K562 (cell line): ENCODE measurements at regions not wholly inside any gene's neighbourhood (a gene's known extent, or its start where the extent isn't known, plus 50 kb on each side); places are given as distances from the start of the nearest gene placed in this dataset.

Source experiments
- ATAC-seq: fragments of 200-7000 bp; cut with Tn5 transposase; 3 replicates; pipeline ENCODE4 v1.9.1; 2020; ENCODE audit warnings: moderate library complexity
- BruUV-seq: library from RNA; stranded (reverse); fragments of 400-500 nt; replicated peaks from 2 replicates; lab custom pipeline; 2021; lab: Mats Ljungman, UMichigan
- CTCF ChIA-PET: fragments of 300-600 bp; formaldehyde crosslinking; extraction: SDS; loops from one replicate; lab custom pipeline; 2021; ENCODE audit warnings: low intra/inter-chr PET ratio; lab: Yijun Ruan, JAX
- POLR2A ChIA-PET: fragments of 300-600, 350-650 bp; sonication (Branson Sonifier 250); formaldehyde crosslinking; extraction: SDS; loops from one replicate; lab custom pipeline; 2021; ENCODE audit warnings: antibody characterized with exemption, inconsistent platforms; lab: Yijun Ruan, JAX
- DNase-seq, 4 experiments: peaks; one replicate each; pipeline versions ENCODE4 v3.0.0 to v3.0.0-alpha.2; 2011 to 2018; ENCODE audit warnings: low spot score in 3 of 4, mixed read lengths in 3 of 4; ENCODE audit errors: extremely low read depth in 1 of 4
- FAIRE-seq: peaks from 2 replicates; lab custom pipeline; 2011; peaks lifted over from hg19 to GRCh38; lab: Jason Lieb, UNC
- H2AFZ ChIP-seq: 2 replicates; pipeline ENCODE4 v1.6.0; 2011; ENCODE audit warnings: low read depth, low read length, control low read depth, inconsistent platforms
- H3K27ac ChIP-seq: fragments of 200-600 bp; 3 replicates; pipeline ENCODE4 v1.8.0; 2011; ENCODE audit warnings: low read depth, mild to moderate bottlenecking, control low read depth, inconsistent platforms, low read length, moderate library complexity, mixed read lengths; ENCODE audit errors: extremely low read depth
- H3K27me3 ChIP-seq, 2 experiments: fragments of 300-600 bp in 1 of 2; 2 replicates in 1 of 2; 3 replicates in 1 of 2; pipeline versions ENCODE4 v1.6.0 to v1.8.0; 2011; ENCODE audit warnings: inconsistent platforms in 2 of 2, low read length in 2 of 2, mild to moderate bottlenecking in 1 of 2, mixed read lengths in 1 of 2, moderate library complexity in 1 of 2; ENCODE audit not compliant: control insufficient read depth in 2 of 2, insufficient read depth in 2 of 2
- H3K36me3 ChIP-seq: fragments of 300-600 bp; 3 replicates; pipeline ENCODE4 v1.8.0; 2011; ENCODE audit warnings: mild to moderate bottlenecking, low read length, inconsistent platforms; ENCODE audit not compliant: control insufficient read depth, insufficient read depth
- H3K4me1 ChIP-seq, 2 experiments: fragments of 200-600 bp in 1 of 2; replicated peaks in 1 of 2; 2 replicates in 1 of 2; 3 replicates in 1 of 2; pipeline versions ENCODE4 v1.5.1 to v1.8.0; 2011; ENCODE audit warnings: inconsistent platforms in 2 of 2, low read length in 2 of 2, mild to moderate bottlenecking in 1 of 2, mixed read lengths in 1 of 2, moderate library complexity in 1 of 2; ENCODE audit not compliant: control insufficient read depth in 2 of 2, insufficient read depth in 2 of 2
- H3K4me2 ChIP-seq: 2 replicates; pipeline ENCODE4 v1.6.1; 2011; ENCODE audit warnings: low read length, control low read depth, inconsistent platforms, mixed read lengths; ENCODE audit not compliant: insufficient read depth
- H3K4me3 ChIP-seq: fragments of 200-600 bp; sonication (generic), shearing (Covaris generic); 2 replicates; pipeline ENCODE4 v1.5.1; 2016; ENCODE audit warnings: control low read depth, inconsistent platforms
- H3K79me2 ChIP-seq: fragments of 200-600 bp; 3 replicates; pipeline ENCODE4 v1.8.0; 2011; ENCODE audit warnings: low read length, inconsistent platforms; ENCODE audit not compliant: control insufficient read depth, insufficient read depth
- H3K9ac ChIP-seq, 2 experiments: 2 replicates each; pipeline versions ENCODE4 v1.6.0 to v1.6.1; 2011; ENCODE audit warnings: low read depth in 2 of 2, low read length in 2 of 2, control low read depth in 1 of 2, inconsistent platforms in 1 of 2, mild to moderate bottlenecking in 1 of 2, mixed read lengths in 1 of 2; ENCODE audit not compliant: insufficient read depth in 1 of 2
- H3K9me1 ChIP-seq: one replicate; pipeline ENCODE4 v1.6.0; 2011; ENCODE audit warnings: inconsistent platforms, mild to moderate bottlenecking, low read length, moderate library complexity; ENCODE audit not compliant: control insufficient read depth, insufficient read depth
- H3K9me3 ChIP-seq: replicated peaks from 2 replicates; pipeline ENCODE4 v1.5.1; 2011; ENCODE audit warnings: low read depth, low read length, inconsistent platforms; ENCODE audit not compliant: control insufficient read depth, insufficient read depth
- H4K20me1 ChIP-seq: replicated peaks from 2 replicates; pipeline ENCODE4 v1.6.1; 2011; ENCODE audit warnings: low read length, inconsistent platforms, mixed read lengths; ENCODE audit not compliant: control insufficient read depth, insufficient read depth
- ARID1B ChIP-seq: fragments of 450-650 bp; IDR thresholded peaks from 2 replicates; pipeline ENCODE4 v1.6.1; 2016; ENCODE audit warnings: antibody characterized with exemption, mild to moderate bottlenecking, inconsistent platforms
- MECOM ChIP-seq: fragments of 250-450 bp; sonication (Bioruptor Pico); IDR thresholded peaks from 2 replicates; pipeline ENCODE4 v1.8.0; 2022; ENCODE audit warnings: inconsistent platforms
- SETDB1 ChIP-seq: IDR thresholded peaks from one replicate; pipeline ENCODE4 v1.6.1; 2012; ENCODE audit warnings: low read length, control low read depth, inconsistent platforms
- SUPT5H ChIP-seq: fragments of 450-650 bp; IDR thresholded peaks from 2 replicates; pipeline ENCODE4 v1.6.1; 2016
- ZKSCAN3 ChIP-seq: fragments of 250-450 bp; sonication (Bioruptor Pico); IDR thresholded peaks from 2 replicates; pipeline ENCODE4 v1.4.0; 2020
- ZNF77 ChIP-seq: fragments of 250-450 bp; sonication (Bioruptor Pico); IDR thresholded peaks from 2 replicates; pipeline ENCODE4 v1.5.0; 2020
- WGBS: fragments of 100-300 bp; shearing (Covaris generic); methylation state at CpG from one replicate; pipeline ENCODE4 v1.1.6; 2016; ENCODE audit warnings: low coverage, mixed read lengths; ENCODE audit not compliant: insufficient coverage; ENCODE audit errors: missing lambda C conversion rate; 5-methylcytosine and 5-hydroxymethylcytosine counted together
- in situ Hi-C: fragments of 300-500 bp; cut with MboI; formaldehyde crosslinking; loops from 4 replicates; pipeline ENCODE4 v1.15.0; 2018; ENCODE audit warnings: inconsistent platforms, mixed read lengths
- intact Hi-C: fragments of 100-400 bp; cut with micrococcal nuclease; formaldehyde crosslinking; loops from 2 replicates; pipeline ENCODE4 v1.14.2; 2022
- TF ChIP-seq, protein P1 (sequence below): sonication (generic); formaldehyde crosslinking; IDR thresholded peaks from 2 replicates; pipeline ENCODE4 v1.8.1; 2023; ENCODE audit warnings: mild to moderate bottlenecking, missing genetic modification reagents

DNA sequence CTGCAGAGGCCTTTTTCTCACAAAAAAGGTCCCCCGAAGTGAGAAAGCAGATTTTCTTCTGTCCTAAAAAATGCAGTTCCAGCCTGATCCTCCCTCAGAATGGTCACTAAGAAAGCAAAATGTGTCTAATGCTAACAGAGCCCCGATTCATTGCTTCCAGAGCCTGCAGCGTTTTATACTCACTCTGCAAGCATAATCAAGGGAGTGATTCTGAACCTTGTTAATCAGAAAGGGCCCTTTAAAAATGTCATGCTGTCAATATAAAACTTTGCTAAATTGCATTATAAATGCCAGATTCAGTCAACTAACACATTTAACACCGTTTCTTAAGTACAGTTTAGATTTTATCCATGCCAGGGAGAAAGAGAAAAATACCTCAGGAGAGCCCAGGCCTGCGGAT is 202.8 kb downstream of the CD83 start:
- no peak for TF ChIP-seq ZNF77 (CRISPR knock-in tag)
- no peak for TF ChIP-seq ARID1B
- TF ChIP-seq SETDB1 = no peak
- no peak for TF ChIP-seq SUPT5H
- TF ChIP-seq ZKSCAN3 (CRISPR knock-in tag) = no peak
- no peak for TF ChIP-seq MECOM (CRISPR knock-in tag)
- TF ChIP-seq, protein P1, sequence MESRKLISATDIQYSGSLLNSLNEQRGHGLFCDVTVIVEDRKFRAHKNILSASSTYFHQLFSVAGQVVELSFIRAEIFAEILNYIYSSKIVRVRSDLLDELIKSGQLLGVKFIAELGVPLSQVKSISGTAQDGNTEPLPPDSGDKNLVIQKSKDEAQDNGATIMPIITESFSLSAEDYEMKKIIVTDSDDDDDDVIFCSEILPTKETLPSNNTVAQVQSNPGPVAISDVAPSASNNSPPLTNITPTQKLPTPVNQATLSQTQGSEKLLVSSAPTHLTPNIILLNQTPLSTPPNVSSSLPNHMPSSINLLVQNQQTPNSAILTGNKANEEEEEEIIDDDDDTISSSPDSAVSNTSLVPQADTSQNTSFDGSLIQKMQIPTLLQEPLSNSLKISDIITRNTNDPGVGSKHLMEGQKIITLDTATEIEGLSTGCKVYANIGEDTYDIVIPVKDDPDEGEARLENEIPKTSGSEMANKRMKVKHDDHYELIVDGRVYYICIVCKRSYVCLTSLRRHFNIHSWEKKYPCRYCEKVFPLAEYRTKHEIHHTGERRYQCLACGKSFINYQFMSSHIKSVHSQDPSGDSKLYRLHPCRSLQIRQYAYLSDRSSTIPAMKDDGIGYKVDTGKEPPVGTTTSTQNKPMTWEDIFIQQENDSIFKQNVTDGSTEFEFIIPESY (CRISPR knock-in tag) = no peak
- in situ Hi-C loops = no loop called here
- DNase-seq (no peak), ATAC-seq (no peak), FAIRE-seq (no peak)
- POLR2A ChIA-PET = interaction anchor here (1.8 kb wide), 1 partner anchor 10 kb away, joined by 7 read pairs; no protein-coding TSS in a partner anchor
- CTCF ChIA-PET = no interaction called here
- H3K79me2 ChIP-seq = no peaks in the 10 kb centered on the region
- H3K9me3 ChIP-seq = no peaks in the 10 kb centered on the region
- peaks cover 12 to 39% of the 10 kb centered on the region in 2 experiments; a peak in 4 of 5 replicates for H3K27me3 ChIP-seq
- H3K4me1 ChIP-seq = no peaks in the 10 kb centered on the region
- no TSS peak for BruUV-seq
- no peaks in the 10 kb centered on the region for H3K36me3 ChIP-seq
- no peak overlapping the region for H2AFZ ChIP-seq
- intact Hi-C loops = no loop called here
- 0% methylated on average over 5 of the region's 5 CpGs for WGBS
- H3K4me3 ChIP-seq = no peak overlapping the region
- H3K9ac ChIP-seq = no peak overlapping the region
- H3K4me2 ChIP-seq = no peak overlapping the region
- peaks cover 2% of the 10 kb centered on the region; the same call in 1 of the 2 replicates for H4K20me1 ChIP-seq
- H3K9me1 ChIP-seq = no peaks in the 10 kb centered on the region
- H3K27ac ChIP-seq = no peak overlapping the region
